Naive thymus-derived CD4-positive, alpha-beta T cell (primary cell): ENCODE measurements at regions not wholly inside any gene's neighbourhood (a gene's known extent, or its start where the extent isn't known, plus 50 kb on each side); places are given as distances from the start of the nearest gene placed in this dataset.
"Not testable (repeated sequence)": the region's sequence is repeated elsewhere in the genome, so short reads cannot be mapped to it uniquely, and the experiment has no call there.

ENCODE experiments used
- ATAC-seq: fragments of 150-1000 bp; cut with Tn5 transposase; 2 replicates; pipeline ENCODE4 v1.10.0; 2021; ENCODE audit warnings: mild to moderate bottlenecking, moderate library complexity
- CTCF ChIA-PET: fragments of 350-600 bp; sonication (Branson Sonifier 250); formaldehyde crosslinking; loops from one replicate; lab custom pipeline; 2021; ENCODE audit warnings: antibody characterized with exemption; lab: Charles Lee
- POLR2A ChIA-PET: fragments of 350-600 bp; sonication (Branson Sonifier 250); formaldehyde crosslinking; loops from one replicate; lab custom pipeline; 2021; ENCODE audit warnings: antibody characterized with exemption, inconsistent platforms; lab: Charles Lee
- DNase-seq, 9 donors: peaks; one replicate each; pipeline versions ENCODE4 v3.0.0 to v3.0.0-alpha.2; 2020 to 2022; ENCODE audit warnings: mixed read lengths in 1 of 9
- H3K27ac ChIP-seq: one replicate; pipeline ENCODE4 v1.7.0; 2013; ENCODE audit warnings: mild to moderate bottlenecking, low read depth, low read length, moderate library complexity
- H3K27me3 ChIP-seq, 2 donors: one replicate each; pipeline ENCODE4 v1.7.0; 2013; ENCODE audit warnings: low read length in 2 of 2, mild to moderate bottlenecking in 2 of 2, moderate library complexity in 2 of 2; ENCODE audit not compliant: control insufficient read depth in 2 of 2, insufficient read depth in 2 of 2
- H3K36me3 ChIP-seq, 3 experiments: 1 replicate in 2 of 3; 2 replicates in 1 of 3; pipeline ENCODE4 v1.7.0; 2013; ENCODE audit warnings: low read length in 3 of 3, mild to moderate bottlenecking in 3 of 3, moderate library complexity in 1 of 3; ENCODE audit not compliant: insufficient read depth in 3 of 3, control insufficient read depth in 2 of 3
- H3K4me1 ChIP-seq, 2 donors: one replicate each; pipeline ENCODE4 v1.7.0; 2013; ENCODE audit warnings: low read length in 2 of 2, mild to moderate bottlenecking in 2 of 2, moderate library complexity in 1 of 2; ENCODE audit not compliant: control insufficient read depth in 2 of 2, insufficient read depth in 2 of 2
- H3K4me3 ChIP-seq: 2 replicates; pipeline ENCODE4 v1.7.0; 2013; ENCODE audit warnings: mild to moderate bottlenecking, low read length
- H3K9me3 ChIP-seq, 3 experiments: 1 replicate in 2 of 3; 2 replicates in 1 of 3; pipeline ENCODE4 v1.7.0; 2013; ENCODE audit warnings: low read length in 3 of 3; ENCODE audit not compliant: control insufficient read depth in 2 of 3
- H3K27ac Mint-ChIP-seq, 9 donors: one replicate each; pipeline ENCODE4 v1.8.0; 2020 to 2022; ENCODE audit warnings: mixed read lengths in 9 of 9, mild to moderate bottlenecking in 8 of 9, moderate library complexity in 5 of 9, inconsistent platforms in 2 of 9
- H3K27me3 Mint-ChIP-seq, 5 donors: one replicate each; pipeline ENCODE4 v1.8.0; 2021 to 2022; ENCODE audit warnings: mixed read lengths in 5 of 5, mild to moderate bottlenecking in 1 of 5
- H3K36me3 Mint-ChIP-seq, 5 donors: one replicate each; pipeline ENCODE4 v1.8.0; 2020 to 2022; ENCODE audit warnings: mixed read lengths in 5 of 5, mild to moderate bottlenecking in 3 of 5, inconsistent platforms in 1 of 5
- H3K4me1 Mint-ChIP-seq, 7 donors: one replicate each; pipeline ENCODE4 v1.8.0; 2020 to 2022; ENCODE audit warnings: mixed read lengths in 7 of 7, mild to moderate bottlenecking in 3 of 7, inconsistent platforms in 1 of 7
- H3K4me3 Mint-ChIP-seq, 10 donors: one replicate each; pipeline ENCODE4 v1.8.0; 2020 to 2022; ENCODE audit warnings: mild to moderate bottlenecking in 10 of 10, mixed read lengths in 10 of 10, moderate library complexity in 6 of 10, inconsistent platforms in 2 of 10
- H3K9me3 Mint-ChIP-seq, 11 donors: one replicate each; pipeline ENCODE4 v1.8.0; 2020 to 2022; ENCODE audit warnings: mixed read lengths in 11 of 11, mild to moderate bottlenecking in 4 of 11, inconsistent platforms in 1 of 11, moderate library complexity in 1 of 11
- intact Hi-C, 2 donors: fragments of 100-400 bp; cut with micrococcal nuclease; formaldehyde crosslinking; loops; one replicate each; pipeline ENCODE4 v1.15.1; 2023

DNA sequence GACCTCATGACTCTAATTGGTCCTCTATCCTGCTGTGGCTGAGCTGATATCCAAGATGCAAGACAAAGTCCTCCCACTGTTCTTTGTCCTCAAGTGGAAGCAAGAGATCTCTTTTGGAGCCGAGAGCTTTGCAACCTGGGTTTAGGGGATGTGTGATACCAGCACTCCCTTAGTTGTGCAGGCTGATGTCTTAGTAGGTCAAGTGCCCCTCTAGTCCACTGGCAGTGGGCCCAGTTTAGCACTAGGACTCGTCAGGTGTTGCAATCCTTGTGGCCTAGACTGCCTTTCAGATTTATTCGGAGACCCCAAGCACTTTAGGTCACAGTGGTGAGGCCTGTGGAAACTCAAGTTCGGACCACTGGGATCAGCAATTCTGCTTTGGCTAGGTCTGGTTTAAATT lies 64.0 kb downstream of the GPRASP3 start:
- POLR2A ChIA-PET: no interaction called here
- H3K4me3 ChIP-seq: no peak overlapping the region
- Mint-ChIP-seq H3K27me3 (no peaks in the 10 kb centered on the region), H3K36me3 (peaks cover 5 to 36% (median 26%) of the 10 kb centered on the region in 5 donors), H3K9me3 (peaks cover 0 to 17% (median 2%) of the 10 kb centered on the region in 11 donors), H3K4me1 (peaks cover 0 to 11% (median 0%) of the 10 kb centered on the region in 7 donors), H3K4me3 (no peak overlapping the region), H3K27ac (no peak overlapping the region)
- H3K27me3 ChIP-seq: no peaks in the 10 kb centered on the region
- ATAC-seq (no peak), DNase-seq (no peak)
- H3K4me1 ChIP-seq: no peaks in the 10 kb centered on the region
- H3K36me3 ChIP-seq: no peaks in the 10 kb centered on the region
- no peaks in the 10 kb centered on the region for H3K9me3 ChIP-seq
- intact Hi-C loops: no loop called here
- H3K27ac ChIP-seq: no peak overlapping the region
- CTCF ChIA-PET: no interaction called here

DNA sequence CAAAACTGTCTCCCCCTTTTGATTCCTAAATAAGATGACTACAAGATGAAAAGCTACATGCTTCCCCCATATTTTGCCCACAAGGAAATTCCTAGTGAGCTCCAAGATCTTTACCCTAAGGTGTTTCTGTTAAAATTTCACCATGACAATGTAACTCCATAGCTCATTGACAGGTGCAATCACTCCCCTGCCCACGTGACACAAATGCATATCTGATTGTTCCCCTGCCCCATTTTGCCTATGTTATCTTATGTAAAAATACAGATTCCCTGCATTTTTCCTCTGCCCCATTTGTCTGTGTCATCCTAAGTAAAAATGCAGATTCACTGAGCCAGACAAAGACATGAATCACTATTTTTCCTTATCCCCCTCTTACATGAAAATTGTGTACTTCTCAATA lies 66.7 kb downstream of the GPRASP3 start:
- Histone ChIP-seq H3K27me3 (no peaks in the 10 kb centered on the region), H3K36me3 (no peaks in the 10 kb centered on the region), H3K4me3 (no peak overlapping the region), H3K9me3 (no peaks in the 10 kb centered on the region), H3K27ac (no peak overlapping the region), H3K4me1 (no peaks in the 10 kb centered on the region)
- H3K9me3 Mint-ChIP-seq: peaks cover 0 to 21% (median 5%) of the 10 kb centered on the region in 11 donors
- no peak overlapping the region for H3K4me3 Mint-ChIP-seq
- no peak overlapping the region for H3K27ac Mint-ChIP-seq
- ChIA-PET POLR2A (no interaction called here), CTCF (no interaction called here)
- intact Hi-C loops: no loop called here
- DNase-seq (no peak), ATAC-seq (no peak)
- H3K4me1 Mint-ChIP-seq: peaks cover 0 to 4% (median 0%) of the 10 kb centered on the region in 7 donors
- H3K27me3 Mint-ChIP-seq: no peaks in the 10 kb centered on the region
- peaks cover 0 to 32% (median 19%) of the 10 kb centered on the region in 5 donors for H3K36me3 Mint-ChIP-seq

DNA sequence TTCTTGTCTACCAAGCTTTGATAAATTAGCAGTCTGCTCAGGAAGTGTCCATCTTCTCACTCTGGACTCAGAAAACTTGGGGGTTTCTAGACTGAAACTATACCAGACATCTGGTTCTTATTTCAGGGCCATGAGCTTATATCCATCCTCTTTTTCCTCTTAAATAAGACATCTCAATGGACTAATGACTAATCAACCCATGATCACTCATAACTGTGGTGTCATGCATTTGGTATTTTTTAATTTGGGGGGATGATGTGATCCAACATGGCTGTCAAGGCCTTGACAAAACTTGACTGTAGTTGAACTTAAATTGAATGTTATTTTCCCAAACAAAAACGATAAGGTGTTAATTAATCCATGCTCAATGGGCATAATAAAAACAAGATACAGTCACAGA lies 87.8 kb downstream of the GPRASP3 start:
- Histone ChIP-seq H3K27ac (no peak overlapping the region), H3K9me3 (no peaks in the 10 kb centered on the region), H3K27me3 (no peaks in the 10 kb centered on the region), H3K4me1 (no peaks in the 10 kb centered on the region), H3K4me3 (no peak overlapping the region), H3K36me3 (no peaks in the 10 kb centered on the region)
- Mint-ChIP-seq H3K4me1 (peaks cover 0 to 5% (median 0%) of the 10 kb centered on the region in 7 donors), H3K27ac (no peak overlapping the region), H3K27me3 (no peaks in the 10 kb centered on the region), H3K4me3 (no peak overlapping the region), H3K36me3 (peaks cover 0 to 9% (median 0%) of the 10 kb centered on the region in 5 donors), H3K9me3 (peaks cover 0 to 4% (median 0%) of the 10 kb centered on the region in 11 donors)
- ChIA-PET CTCF (no interaction called here), POLR2A (no interaction called here)
- ATAC-seq (no peak), DNase-seq (no peak)
- intact Hi-C loops: no loop called here

DNA sequence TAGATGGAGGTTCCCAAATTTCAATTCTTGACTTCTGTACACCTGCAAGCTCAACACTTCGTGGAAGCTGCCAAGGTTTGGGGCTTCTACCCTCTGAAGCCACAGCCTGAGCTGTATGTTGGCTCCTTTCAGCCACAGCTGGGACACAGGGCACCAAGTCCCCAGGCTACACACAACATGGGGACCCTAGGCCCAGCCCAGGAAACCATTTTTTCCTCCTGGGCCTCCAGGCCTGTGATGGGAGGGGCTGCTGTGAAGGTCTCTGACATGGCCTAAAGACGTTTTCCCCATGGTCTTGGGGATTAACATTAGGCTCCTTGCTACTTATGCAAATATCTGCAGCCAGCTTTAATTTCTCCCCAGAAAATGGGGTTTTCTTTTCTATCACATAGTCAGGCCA lies 97.7 kb downstream of the GPRASP3 start:
- H3K27ac ChIP-seq, H3K4me1 Mint-ChIP-seq, H3K36me3 ChIP-seq, intact Hi-C loops, POLR2A ChIA-PET, H3K9me3 ChIP-seq, H3K4me1 ChIP-seq, DNase-seq, H3K27me3 ChIP-seq, H3K27me3 Mint-ChIP-seq, ATAC-seq, H3K4me3 ChIP-seq, CTCF ChIA-PET, H3K4me3 Mint-ChIP-seq, H3K27ac Mint-ChIP-seq: not testable (repeated sequence)
- Mint-ChIP-seq H3K9me3 (peaks cover 0 to 21% (median 7%) of the 10 kb centered on the region in 11 donors), H3K36me3 (peaks cover 0 to 27% (median 23%) of the 10 kb centered on the region in 5 donors)

DNA sequence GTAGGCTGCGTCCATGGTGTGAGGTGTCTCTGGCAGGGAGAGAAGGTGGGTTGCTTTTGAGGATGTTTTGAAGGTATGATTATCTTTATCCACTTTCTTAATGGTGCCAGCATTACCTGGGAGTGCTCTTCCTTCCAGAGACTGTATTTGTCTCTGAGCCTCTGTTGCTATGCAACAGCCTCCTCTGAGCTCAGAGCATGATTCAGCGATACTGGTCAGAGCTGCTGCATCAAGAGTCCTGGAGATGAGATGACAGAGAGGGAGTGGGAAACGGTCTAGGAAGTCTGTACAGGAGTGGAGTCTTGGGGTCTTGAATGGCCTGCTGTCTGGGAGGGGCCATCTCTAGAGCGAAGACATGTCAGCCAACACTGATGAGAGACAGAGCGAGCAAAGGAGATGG lies 104.4 kb upstream of the RAB40AL start:
- no peaks in the 10 kb centered on the region for H3K9me3 ChIP-seq
- Mint-ChIP-seq H3K4me3 (no peak overlapping the region), H3K27me3 (no peaks in the 10 kb centered on the region), H3K9me3 (peaks cover 0 to 1% (median 0%) of the 10 kb centered on the region in 11 donors), H3K4me1 (no peaks in the 10 kb centered on the region), H3K36me3 (peaks cover 0 to 8% (median 3%) of the 10 kb centered on the region in 5 donors), H3K27ac (no peak overlapping the region)
- ChIA-PET POLR2A (no interaction called here), CTCF (no interaction called here)
- intact Hi-C loops: no loop called here
- H3K27me3 ChIP-seq: no peaks in the 10 kb centered on the region
- H3K36me3 ChIP-seq: no peaks in the 10 kb centered on the region
- H3K4me3 ChIP-seq: no peak overlapping the region
- no peak overlapping the region for H3K27ac ChIP-seq
- DNase-seq (no peak), ATAC-seq (no peak)
- H3K4me1 ChIP-seq: no peaks in the 10 kb centered on the region

DNA sequence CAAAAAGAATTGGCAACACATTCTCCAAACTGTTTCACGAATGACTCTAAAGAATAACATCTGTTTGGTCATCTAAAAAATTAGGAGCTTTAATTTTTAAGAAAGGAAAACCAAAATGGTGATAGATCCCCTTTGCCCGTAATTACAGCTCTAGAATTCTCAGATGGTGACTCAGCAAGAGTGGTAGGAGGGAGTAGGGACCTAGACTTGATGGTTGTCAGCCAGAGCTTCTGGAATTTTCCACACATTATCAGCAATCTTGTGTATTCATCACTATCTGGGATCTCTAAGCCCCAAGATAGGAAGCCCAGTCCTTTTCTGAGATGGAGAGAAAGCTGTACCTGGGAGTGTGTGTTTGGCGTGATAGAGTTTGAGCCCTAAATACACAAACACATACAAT lies 103.9 kb upstream of the RAB40AL start:
- CTCF ChIA-PET: no interaction called here
- Mint-ChIP-seq H3K4me1 (no peaks in the 10 kb centered on the region), H3K4me3 (no peak overlapping the region), H3K9me3 (peaks cover 0 to 1% (median 0%) of the 10 kb centered on the region in 11 donors), H3K27ac (no peak overlapping the region), H3K36me3 (peaks cover 0 to 8% (median 3%) of the 10 kb centered on the region in 5 donors), H3K27me3 (no peaks in the 10 kb centered on the region)
- ATAC-seq (no peak), DNase-seq (no peak)
- Histone ChIP-seq H3K27ac (no peak overlapping the region), H3K36me3 (no peaks in the 10 kb centered on the region), H3K27me3 (no peaks in the 10 kb centered on the region), H3K4me1 (no peaks in the 10 kb centered on the region), H3K9me3 (no peaks in the 10 kb centered on the region), H3K4me3 (no peak overlapping the region)
- intact Hi-C loops: no loop called here
- POLR2A ChIA-PET: no interaction called here

DNA sequence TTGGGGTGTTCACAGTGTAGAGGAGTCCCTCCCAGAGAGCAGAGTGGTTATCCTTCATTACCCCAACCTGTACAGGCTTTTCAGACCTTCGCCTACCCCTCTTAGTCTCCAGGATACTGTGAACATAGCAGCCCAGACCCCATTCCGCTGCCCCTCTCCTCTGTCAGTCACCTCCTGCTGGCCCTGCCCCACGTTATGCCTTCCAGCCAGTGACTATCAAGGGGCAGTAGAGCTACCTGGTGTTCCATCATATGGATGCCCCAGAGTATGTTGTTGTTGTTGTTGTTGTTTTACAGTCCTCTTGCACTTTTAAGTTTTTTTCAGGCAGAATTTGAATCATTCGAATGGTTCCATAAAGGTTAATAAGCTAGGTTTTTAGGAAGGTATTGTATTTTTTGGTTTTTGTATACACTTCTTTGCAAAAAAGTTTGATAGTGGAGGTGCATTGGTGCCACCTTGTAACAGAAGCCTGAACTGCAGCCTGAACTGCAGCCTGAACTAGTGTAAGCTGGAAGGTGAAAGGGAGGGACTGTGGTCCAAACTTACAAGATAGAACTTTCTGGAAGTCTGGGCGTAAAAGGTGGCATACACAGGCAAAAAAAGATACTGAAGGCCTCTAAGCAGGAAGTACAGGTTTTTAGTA lies 101.4 kb upstream of the RAB40AL start:
- no peaks in the 10 kb centered on the region for H3K4me1 ChIP-seq
- H3K27me3 Mint-ChIP-seq: no peaks in the 10 kb centered on the region
- no peak overlapping the region for H3K27ac Mint-ChIP-seq
- H3K9me3 ChIP-seq: no peaks in the 10 kb centered on the region
- DNase-seq: peak in 5 of 9 donors; percentile 2 to 17 (median 11)
- H3K36me3 ChIP-seq: no peaks in the 10 kb centered on the region
- H3K4me1 Mint-ChIP-seq: no peaks in the 10 kb centered on the region
- no peak overlapping the region for H3K4me3 Mint-ChIP-seq
- H3K4me3 ChIP-seq: no peak overlapping the region
- ChIA-PET CTCF (interaction anchor here (0.6 to 1.5 kb wide), 3 partner anchors 65 to 1337 kb away, joined by 3 to 5 read pairs (median 3); no protein-coding TSS in a partner anchor), POLR2A (no interaction called here)
- no peak overlapping the region for H3K27ac ChIP-seq
- intact Hi-C loops: loop anchor here (1.0 kb wide), 2 partner anchors 192 to 235 kb away; no protein-coding TSS in a partner anchor
- H3K27me3 ChIP-seq: no peaks in the 10 kb centered on the region
- peaks cover 0 to 1% (median 0%) of the 10 kb centered on the region in 11 donors for H3K9me3 Mint-ChIP-seq
- no peak for ATAC-seq
- H3K36me3 Mint-ChIP-seq: peaks cover 0 to 6% (median 0%) of the 10 kb centered on the region in 5 donors
